SK-N-SH treated with all-trans-retinoic acid at 6 μM for 48 hours (cell line): ENCODE measurements at regions not wholly inside any gene's neighbourhood (a gene's known extent, or its start where the extent isn't known, plus 50 kb on each side); places are given as distances from the start of the nearest gene placed in this dataset.

Experiments used
- ATAC-seq: fragments of 200-7000 bp; cut with Tn5 transposase; 3 replicates; pipeline ENCODE4 v1.9.1; 2020; ENCODE audit warnings: mild to moderate bottlenecking, moderate library complexity
- BACH2 ChIP-seq: fragments of 250-450 bp; sonication (Bioruptor Pico); IDR thresholded peaks from 2 replicates; pipeline ENCODE4 v1.9.0; 2021; ENCODE audit warnings: mild to moderate bottlenecking, borderline replicate concordance
- CREB5 ChIP-seq: fragments of 250-450 bp; sonication (Bioruptor Pico); IDR thresholded peaks from 2 replicates; pipeline ENCODE4 v1.5.1; 2020; ENCODE audit warnings: low read depth, mild to moderate bottlenecking, moderate library complexity
- CSDC2 ChIP-seq: fragments of 250-450 bp; sonication (Bioruptor Pico); IDR thresholded peaks from 2 replicates; pipeline ENCODE4 v1.5.0; 2020; ENCODE audit warnings: mild to moderate bottlenecking, moderate library complexity
- ESRRG ChIP-seq: fragments of 250-450 bp; sonication (Bioruptor Pico); IDR thresholded peaks from 2 replicates; pipeline ENCODE4 v1.6.1; 2021; ENCODE audit warnings: mild to moderate bottlenecking
- GLIS3 ChIP-seq: fragments of 250-450 bp; sonication (Bioruptor Pico); IDR thresholded peaks from 2 replicates; pipeline ENCODE4 v1.5.0; 2020; ENCODE audit warnings: mild to moderate bottlenecking, moderate library complexity
- ISL1 ChIP-seq: fragments of 250-450 bp; sonication (Bioruptor Pico); IDR thresholded peaks from 2 replicates; pipeline ENCODE4 v2.1.2; 2022; ENCODE audit warnings: mild to moderate bottlenecking, moderate library complexity
- OSR1 ChIP-seq: fragments of 250-450 bp; sonication (Bioruptor Pico); IDR thresholded peaks from 2 replicates; pipeline ENCODE4 v1.8.0; 2022; ENCODE audit warnings: moderate library complexity, mild to moderate bottlenecking, inconsistent platforms
- PATZ1 ChIP-seq: fragments of 250-450 bp; sonication (Bioruptor Pico); IDR thresholded peaks from 2 replicates; pipeline ENCODE4 v1.8.0; 2020; ENCODE audit warnings: mild to moderate bottlenecking, moderate library complexity, borderline replicate concordance
- POU6F1 ChIP-seq: fragments of 250-450 bp; sonication (Bioruptor Pico); IDR thresholded peaks from 2 replicates; pipeline ENCODE4 v1.8.0; 2021; ENCODE audit warnings: low read depth, mild to moderate bottlenecking, moderate library complexity, borderline replicate concordance
- PPARA ChIP-seq: fragments of 250-450 bp; sonication (Bioruptor Pico); IDR thresholded peaks from 2 replicates; pipeline ENCODE4 v1.5.0; 2020; ENCODE audit warnings: mild to moderate bottlenecking, borderline replicate concordance
- RARB ChIP-seq: fragments of 250-450 bp; sonication (Bioruptor Pico); IDR thresholded peaks from 2 replicates; pipeline ENCODE4 v1.8.0; 2021; ENCODE audit warnings: mild to moderate bottlenecking, moderate library complexity
- SNAI2 ChIP-seq: fragments of 250-450 bp; sonication (Bioruptor Pico); IDR thresholded peaks from 2 replicates; pipeline ENCODE4 v1.5.0; 2020; ENCODE audit warnings: mild to moderate bottlenecking, moderate library complexity
- TCF4 ChIP-seq: fragments of 250-450 bp; sonication (Bioruptor Pico); IDR thresholded peaks from 2 replicates; pipeline ENCODE4 v1.8.0; 2021; ENCODE audit warnings: mild to moderate bottlenecking, moderate library complexity, borderline replicate concordance
- TSHZ2 ChIP-seq: fragments of 250-450 bp; sonication (Bioruptor Pico); IDR thresholded peaks from 2 replicates; pipeline ENCODE4 v1.5.0; 2020; ENCODE audit warnings: mild to moderate bottlenecking, moderate library complexity
- ZC3H10 ChIP-seq: fragments of 250-450 bp; sonication (Bioruptor Pico); IDR thresholded peaks from 2 replicates; pipeline ENCODE4 v1.5.1; 2021; ENCODE audit warnings: mild to moderate bottlenecking, moderate library complexity
- ZFP3 ChIP-seq: fragments of 250-450 bp; sonication (Bioruptor Pico); IDR thresholded peaks from 2 replicates; pipeline ENCODE4 v1.5.0; 2020; ENCODE audit warnings: mild to moderate bottlenecking, moderate library complexity
- ZFP30 ChIP-seq: fragments of 450-650 bp; formaldehyde crosslinking; IDR thresholded peaks from 2 replicates; pipeline ENCODE4 v1.5.0; 2022; ENCODE audit warnings: mild to moderate bottlenecking, moderate library complexity
- ZNF8 ChIP-seq: fragments of 450-650 bp; formaldehyde crosslinking; IDR thresholded peaks from 2 replicates; pipeline ENCODE4 v1.5.0; 2020; ENCODE audit warnings: mild to moderate bottlenecking, moderate library complexity
- TF ChIP-seq, protein P1 (sequence below): fragments of 250-450 bp; sonication (Bioruptor Pico); IDR thresholded peaks from 2 replicates; pipeline ENCODE4 v1.5.1; 2021; ENCODE audit warnings: mild to moderate bottlenecking, moderate library complexity

GRCh38 chr10:11683529-11684320 is 58.5 kb upstream of the ECHDC3 start:
- ATAC-seq = no peak
- no peak for TF ChIP-seq ISL1
- TF ChIP-seq, protein P1, sequence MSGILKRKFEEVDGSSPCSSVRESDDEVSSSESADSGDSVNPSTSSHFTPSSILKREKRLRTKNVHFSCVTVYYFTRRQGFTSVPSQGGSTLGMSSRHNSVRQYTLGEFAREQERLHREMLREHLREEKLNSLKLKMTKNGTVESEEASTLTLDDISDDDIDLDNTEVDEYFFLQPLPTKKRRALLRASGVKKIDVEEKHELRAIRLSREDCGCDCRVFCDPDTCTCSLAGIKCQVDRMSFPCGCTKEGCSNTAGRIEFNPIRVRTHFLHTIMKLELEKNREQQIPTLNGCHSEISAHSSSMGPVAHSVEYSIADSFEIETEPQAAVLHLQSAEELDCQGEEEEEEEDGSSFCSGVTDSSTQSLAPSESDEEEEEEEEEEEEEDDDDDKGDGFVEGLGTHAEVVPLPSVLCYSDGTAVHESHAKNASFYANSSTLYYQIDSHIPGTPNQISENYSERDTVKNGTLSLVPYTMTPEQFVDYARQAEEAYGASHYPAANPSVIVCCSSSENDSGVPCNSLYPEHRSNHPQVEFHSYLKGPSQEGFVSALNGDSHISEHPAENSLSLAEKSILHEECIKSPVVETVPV (CRISPR knock-in tag) = no peak
- no peak for TF ChIP-seq PPARA
- TF ChIP-seq ZC3H10 = no peak
- TF ChIP-seq TCF4 = no peak
- TF ChIP-seq PATZ1 (CRISPR knock-in tag) = no peak
- no peak for TF ChIP-seq ZFP30 (CRISPR knock-in tag)
- TF ChIP-seq GLIS3 = no peak
- TF ChIP-seq TSHZ2 (CRISPR knock-in tag) = no peak
- TF ChIP-seq OSR1 (CRISPR knock-in tag) = no peak
- TF ChIP-seq ZFP3 = no peak
- TF ChIP-seq POU6F1 (CRISPR knock-in tag) = no peak
- TF ChIP-seq BACH2 (CRISPR knock-in tag) = no peak
- no peak for TF ChIP-seq CREB5
- TF ChIP-seq CSDC2 = no peak
- TF ChIP-seq, all 23 proteins: peak for 0

DNA sequence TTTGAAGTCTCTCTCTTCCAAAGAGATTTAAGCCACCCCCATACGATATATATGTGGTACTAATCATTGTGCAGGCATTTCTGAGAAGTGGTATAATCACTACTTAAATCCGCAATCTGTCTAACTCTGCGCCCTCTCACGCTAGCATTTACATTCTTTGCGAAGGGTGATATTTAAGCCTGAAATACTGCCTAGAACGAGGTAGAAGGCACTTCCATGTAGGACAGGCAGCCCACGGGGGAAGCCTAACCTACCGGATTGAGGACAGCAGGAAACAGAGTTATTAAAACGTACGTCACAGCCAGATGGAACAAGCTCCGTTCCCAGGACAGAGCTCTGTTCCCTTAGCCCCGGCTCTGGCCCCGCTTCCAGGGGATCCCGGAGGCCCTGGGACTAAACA is 59.3 kb upstream of the ECHDC3 start:
- ATAC-seq = no peak
- TF ChIP-seq SNAI2 (no peak), PPARA (no peak), RARB (no peak), ESRRG (no peak), TCF4 (no peak), ZC3H10 (no peak), TSHZ2 (CRISPR knock-in tag) (no peak), POU6F1 (CRISPR knock-in tag) (no peak), CREB5 (no peak), OSR1 (CRISPR knock-in tag) (no peak), ZNF8 (no peak), ZFP30 (CRISPR knock-in tag) (no peak), GLIS3 (no peak), ISL1 (no peak)
- TF ChIP-seq, protein P1 (CRISPR knock-in tag) = no peak
